Renal cortical epithelial cell (primary cell): ENCODE measurements at regions not wholly inside any gene's neighbourhood (a gene's known extent, or its start where the extent isn't known, plus 50 kb on each side); places are given as distances from the start of the nearest gene placed in this dataset.

Source experiments
- DNase-seq: peaks from one replicate; pipeline ENCODE4 v3.0.0-alpha.2; 2011; ENCODE audit warnings: low read depth

GRCh38 chr5:148012801-148013200 lies 51.0 kb upstream of the SPINK5 start:
- DNase-seq = no peak

GRCh38 chr5:148011398-148012137 lies 52.2 kb upstream of the SPINK5 start:
- DNase-seq = peak; percentile 94

GRCh38 chr5:148005788-148006520 lies 57.8 kb upstream of the SPINK5 start:
- no peak for DNase-seq

- no peak for DNase-seq
Measured at GRCh38 chr5:148003226-148003625, 60.6 kb upstream of the SPINK5 start.

GRCh38 chr5:148002451-148002850 lies 61.3 kb upstream of the SPINK5 start:
- no peak for DNase-seq

- DNase-seq = no peak
Measured at GRCh38 chr5:148000036-148000435, 63.7 kb upstream of the SPINK5 start.

GRCh38 chr5:147998704-147999103 lies 65.1 kb upstream of the SPINK5 start:
- DNase-seq = no peak

- no peak for DNase-seq
Measured at GRCh38 chr5:147997486-147997885, 66.3 kb upstream of the SPINK5 start.

- no peak for DNase-seq
Measured at GRCh38 chr5:147996379-147996778, 67.4 kb upstream of the SPINK5 start.

- DNase-seq = no peak
Measured at GRCh38 chr5:147995846-147996245, 67.9 kb upstream of the SPINK5 start.

GRCh38 chr5:147989994-147990393 lies 73.8 kb upstream of the SPINK5 start:
- no peak for DNase-seq

GRCh38 chr5:147989239-147989638 lies 74.5 kb upstream of the SPINK5 start:
- no peak for DNase-seq

GRCh38 chr5:147986134-147986757 lies 77.5 kb upstream of the SPINK5 start:
- DNase-seq = peak; percentile 31

- DNase-seq = peak; percentile 29
Measured at GRCh38 chr5:147985608-147986007, 78.2 kb upstream of the SPINK5 start.

- no peak for DNase-seq
Measured at GRCh38 chr5:147983742-147984141, 77.4 kb upstream of the C5orf46 start.

- no peak for DNase-seq
Measured at GRCh38 chr5:147981074-147981473, 74.7 kb upstream of the C5orf46 start.

- no peak for DNase-seq
Measured at GRCh38 chr5:147979761-147980160, 73.4 kb upstream of the C5orf46 start.

GRCh38 chr5:147972076-147972840 lies 65.9 kb upstream of the C5orf46 start:
- DNase-seq = no peak

- DNase-seq = no peak
Measured at GRCh38 chr5:147971472-147971871, 65.1 kb upstream of the C5orf46 start.

GRCh38 chr5:147968855-147969254 lies 62.5 kb upstream of the C5orf46 start:
- no peak for DNase-seq

- no peak for DNase-seq
Measured at GRCh38 chr5:147966829-147967228, 60.5 kb upstream of the C5orf46 start.

- DNase-seq = no peak
Measured at GRCh38 chr5:147966326-147966725, 60.0 kb upstream of the C5orf46 start.
